ENCODE measurements at regions not wholly inside any gene's neighbourhood (a gene's known extent, or its start where the extent isn't known, plus 50 kb on each side); places are given as distances from the start of the nearest gene placed in this dataset.

DNA sequence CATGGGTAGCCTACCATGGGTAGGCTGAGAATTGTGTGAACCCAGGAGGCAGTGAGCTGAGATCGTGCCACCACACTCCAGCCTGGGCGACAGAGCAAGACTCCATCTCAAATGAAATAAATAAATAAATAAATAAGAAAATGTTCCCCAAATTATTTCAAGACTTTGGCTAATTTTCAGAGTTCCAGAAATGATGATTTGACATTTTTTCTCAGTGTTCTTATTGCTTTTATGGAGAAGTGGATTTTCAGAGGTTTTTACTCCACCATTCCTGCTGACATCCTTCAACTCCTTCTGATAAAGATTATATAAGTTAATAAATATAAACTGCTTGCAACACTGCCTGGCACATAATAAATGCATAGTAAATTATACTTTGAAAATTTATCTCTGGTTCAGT, 80.4 kb upstream of the PRKCQ start:
- no peak for DNase-seq (ENCODE audit: insufficient read length, low spot score)

DNA sequence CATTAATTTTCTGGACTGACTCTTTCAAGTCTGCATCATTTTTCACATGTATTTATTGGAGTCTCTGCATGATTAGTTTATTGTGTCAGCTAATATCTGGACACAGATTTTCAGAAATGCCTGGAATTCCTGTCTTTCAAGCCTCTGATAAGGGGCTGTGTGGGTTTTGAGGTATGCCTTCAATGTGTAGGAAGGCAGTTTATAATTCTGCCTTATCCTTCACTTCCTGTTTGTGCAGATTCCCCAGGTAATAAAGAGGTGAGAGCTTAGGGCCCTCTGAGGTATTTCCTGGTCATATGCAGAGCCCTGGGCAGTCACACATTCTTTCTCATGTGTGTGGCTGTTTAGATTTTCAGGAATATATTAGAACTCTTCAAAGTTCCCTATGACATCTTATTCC, 79.4 kb upstream of the PRKCQ start:
- DNase-seq (ENCODE audit: insufficient read length, low spot score) (no peak), FAIRE-seq (no peak)

More for the DNA sequence above, 80.4 kb upstream of the PRKCQ start:
- no peak for FAIRE-seq

DNA sequence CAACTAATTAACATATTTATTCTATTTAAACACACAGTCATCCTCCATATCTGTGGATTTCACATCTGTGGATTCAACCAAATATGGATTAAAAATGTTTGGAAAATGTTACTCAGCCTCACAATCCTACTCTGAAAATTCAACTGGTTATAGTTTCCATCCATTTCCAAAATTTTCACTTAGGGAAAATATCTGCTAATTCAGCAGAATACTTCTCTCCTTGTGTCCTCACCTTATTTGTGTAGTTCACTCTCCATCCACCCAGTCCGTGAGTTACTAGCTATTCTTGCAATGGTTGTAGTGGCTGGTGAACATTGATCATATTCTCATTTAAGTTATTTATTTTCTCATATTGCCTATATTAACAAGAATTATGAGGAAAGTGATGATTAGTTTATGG, 77.6 kb upstream of the PRKCQ start:
- FAIRE-seq: no peak
- no peak for DNase-seq (ENCODE audit: insufficient read length, low spot score)

DNA sequence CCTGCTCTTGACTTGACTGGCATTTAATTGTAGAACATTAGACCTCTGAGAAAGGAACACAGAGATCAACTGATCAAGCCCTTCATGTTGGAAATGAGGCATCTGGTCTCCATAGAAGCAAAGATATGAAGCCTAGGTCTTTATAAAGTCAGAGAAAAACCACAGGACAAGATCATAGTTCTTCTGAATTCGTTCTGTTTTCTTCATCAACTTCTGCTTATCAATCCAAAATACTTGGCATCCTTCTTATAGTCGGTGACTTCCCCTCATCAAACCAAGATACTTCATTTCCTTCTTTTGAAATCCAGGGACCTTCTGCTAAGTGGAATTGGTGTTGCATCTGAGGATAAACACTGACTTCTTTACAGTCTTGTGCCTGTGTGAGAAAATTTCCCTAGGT, 77.1 kb upstream of the PRKCQ start:
- FAIRE-seq: no peak
- DNase-seq (ENCODE audit: insufficient read length, low spot score): no peak

DNA sequence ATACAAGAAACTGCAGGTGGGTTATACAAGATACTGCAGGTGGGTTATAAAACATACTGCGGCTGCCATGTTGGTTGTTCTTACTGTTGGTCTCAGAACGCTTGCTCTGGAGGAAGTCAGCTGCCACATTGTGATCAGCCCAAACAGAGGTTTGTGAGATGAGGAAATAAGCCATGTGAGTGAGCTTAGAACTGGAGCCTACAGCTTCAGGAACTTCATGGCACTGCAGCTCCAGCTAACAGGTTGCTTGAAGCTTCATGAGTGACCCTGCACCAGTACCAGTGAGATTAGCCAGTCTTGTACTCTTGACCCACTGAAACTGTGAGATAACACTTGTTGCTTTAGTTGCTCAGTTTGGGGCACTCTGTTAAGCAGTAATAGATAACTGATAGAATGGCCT, 74.5 kb upstream of the PRKCQ start:
- no peak for FAIRE-seq
- DNase-seq (ENCODE audit: insufficient read length, low spot score): no peak

DNA sequence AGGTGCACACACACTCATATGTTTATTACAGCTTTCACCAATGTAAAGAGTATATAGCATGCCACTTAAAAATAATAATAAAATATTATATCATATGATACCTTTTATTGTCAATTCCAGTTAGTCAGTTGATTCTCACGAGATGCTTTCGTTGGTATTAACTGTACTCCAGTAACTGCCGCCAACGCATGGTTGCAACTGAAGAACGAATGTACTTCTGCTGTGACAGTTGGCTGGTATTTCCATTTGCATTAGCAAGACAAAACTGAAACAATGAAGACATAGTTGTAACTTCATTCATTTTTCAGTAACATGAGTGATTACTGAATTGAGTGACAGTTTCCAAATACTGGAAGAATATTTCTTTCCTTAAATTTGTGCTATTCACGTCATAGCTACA, 70.5 kb upstream of the PRKCQ start:
- no peak for FAIRE-seq
- no peak for DNase-seq (ENCODE audit: insufficient read length, low spot score)

DNA sequence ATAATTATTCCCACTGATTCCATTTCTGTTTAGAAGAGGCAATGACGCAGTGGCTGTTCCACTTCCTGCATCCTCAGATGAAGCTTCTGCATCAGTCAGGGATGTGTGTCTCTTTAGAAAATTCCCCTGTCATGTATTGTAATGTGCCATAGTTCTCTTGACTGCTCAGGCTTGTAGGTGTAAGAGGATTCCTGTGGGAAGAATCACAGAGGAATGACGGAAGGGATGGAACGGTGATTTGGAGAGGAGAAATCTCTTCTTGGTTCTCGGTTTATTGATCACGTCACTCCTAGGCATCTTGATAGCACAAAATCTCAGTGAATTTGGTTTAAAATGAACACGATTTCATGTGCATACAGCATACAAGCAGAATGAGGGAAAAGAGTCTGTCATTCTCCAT, 69.8 kb upstream of the PRKCQ start:
- no peak for FAIRE-seq
- no peak for DNase-seq (ENCODE audit: insufficient read length, low spot score)

DNA sequence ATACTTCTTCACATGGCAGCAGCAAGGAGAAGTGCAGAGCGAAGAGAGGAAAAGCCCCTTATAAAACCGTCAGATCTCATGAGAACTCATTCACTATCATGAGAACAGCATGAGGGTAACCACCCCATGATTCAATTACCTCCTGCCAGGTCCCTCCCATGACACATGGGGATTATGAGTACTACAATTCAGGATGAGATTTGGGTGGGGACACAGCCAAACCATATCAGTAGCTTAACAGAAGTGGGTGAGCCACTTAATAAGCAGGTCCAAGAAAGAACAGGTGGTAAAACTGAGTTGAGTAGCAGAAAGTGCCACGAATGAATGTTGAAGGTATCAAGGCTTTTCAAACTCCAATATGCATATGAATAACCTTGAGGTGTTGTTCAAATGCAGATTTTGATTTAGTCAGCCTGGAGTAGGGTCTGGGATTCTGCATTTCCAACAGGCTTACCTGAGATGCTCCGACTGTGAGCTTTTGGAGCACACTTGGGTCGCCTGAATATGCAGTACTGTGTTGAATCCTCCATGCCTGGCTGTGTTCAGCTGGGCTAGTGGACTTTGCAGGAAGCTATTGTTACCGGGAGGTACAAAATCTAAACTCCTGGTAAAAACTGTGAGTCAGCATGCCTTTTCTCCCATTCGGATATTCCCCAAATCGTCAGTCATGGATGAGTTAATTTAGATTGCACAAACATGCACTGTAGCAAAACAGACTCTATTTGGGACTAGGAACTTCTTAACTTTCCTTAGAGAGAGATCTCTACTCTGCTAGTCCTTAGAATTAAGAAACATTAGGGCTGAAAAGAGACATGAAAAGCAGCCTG, 69.0 kb upstream of the PRKCQ start:
- DNase-seq (ENCODE audit: insufficient read length, low spot score) (no peak), FAIRE-seq (no peak)

DNA sequence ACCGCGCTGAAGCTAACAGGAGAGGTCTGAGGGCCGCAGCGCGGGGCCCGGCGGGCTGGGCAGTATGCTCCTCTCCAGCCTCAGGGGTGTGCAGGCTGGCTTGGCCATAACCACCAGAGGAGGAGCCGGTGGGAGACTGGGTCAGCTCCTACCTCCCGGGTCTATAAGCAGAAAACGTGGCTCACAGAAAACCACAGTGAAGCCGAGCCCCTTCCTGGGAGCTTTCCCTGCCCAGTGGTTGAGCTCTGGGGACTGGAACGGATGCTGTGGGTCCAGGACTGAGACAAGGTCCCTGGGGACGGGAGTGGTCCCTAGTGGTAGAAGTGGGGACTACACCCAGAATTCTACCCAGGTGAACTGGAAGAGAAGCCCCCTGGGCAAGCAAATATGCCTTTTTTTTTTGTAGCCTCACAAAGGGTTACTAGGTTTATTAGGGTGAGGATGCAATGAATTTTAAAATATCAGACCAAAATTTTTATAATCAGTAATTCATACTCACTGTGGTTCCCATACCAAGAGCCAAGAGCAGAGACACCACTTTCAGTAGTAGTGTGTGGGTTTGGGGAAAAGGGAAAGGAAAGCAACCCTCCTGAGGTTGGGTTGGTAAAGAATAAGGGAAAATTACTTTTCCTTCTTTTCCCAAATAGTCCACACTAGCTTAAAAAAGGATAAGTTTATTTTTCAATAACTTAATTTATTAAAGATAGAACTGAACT, 67.9 kb upstream of the PRKCQ start:
- no peak for FAIRE-seq

DNA sequence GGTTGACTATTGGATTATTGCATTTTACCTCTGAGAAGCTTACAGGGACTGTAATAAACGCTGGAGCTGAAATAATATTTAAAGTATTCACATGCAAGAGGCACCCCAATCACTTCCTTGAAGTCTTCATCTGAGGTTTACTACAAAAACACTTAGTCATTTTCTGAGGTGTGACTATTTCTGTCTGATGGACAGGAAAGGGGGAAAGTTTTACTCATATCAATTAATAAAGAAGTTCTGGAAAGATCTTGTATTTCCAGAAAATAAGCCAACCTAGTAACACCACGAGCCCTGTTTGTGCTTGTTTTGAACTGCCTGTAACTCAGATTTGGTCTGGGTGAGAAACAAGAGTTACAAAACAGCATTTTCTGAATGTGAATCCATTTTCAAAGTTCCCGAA, 63.9 kb upstream of the PRKCQ start:
- no peak for FAIRE-seq
- DNase-seq (ENCODE audit: insufficient read length, low spot score): no peak

More for the DNA sequence above, 67.9 kb upstream of the PRKCQ start:
- DNase-seq (ENCODE audit: insufficient read length, low spot score): peak; percentile 56

DNA sequence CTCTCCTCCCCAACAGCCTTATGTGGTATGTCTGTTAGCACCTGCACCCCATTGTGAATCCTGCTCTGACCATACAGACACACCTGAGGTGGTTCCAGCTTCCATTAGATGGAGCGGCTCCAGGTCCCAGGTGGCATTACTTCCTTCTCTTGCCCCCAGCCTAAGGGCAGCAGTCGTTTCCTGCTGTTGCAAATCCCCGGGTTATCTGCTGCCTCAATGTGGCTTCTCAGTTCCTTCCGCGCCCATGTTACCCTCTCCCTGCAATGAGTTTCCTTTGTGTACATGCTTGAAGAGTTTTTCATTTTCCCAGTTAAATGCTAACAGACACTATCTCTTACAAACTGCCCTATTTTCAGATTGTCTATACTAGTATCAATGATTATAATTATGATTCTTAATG, 62.8 kb upstream of the PRKCQ start:
- FAIRE-seq (no peak), DNase-seq (ENCODE audit: insufficient read length, low spot score) (no peak)

DNA sequence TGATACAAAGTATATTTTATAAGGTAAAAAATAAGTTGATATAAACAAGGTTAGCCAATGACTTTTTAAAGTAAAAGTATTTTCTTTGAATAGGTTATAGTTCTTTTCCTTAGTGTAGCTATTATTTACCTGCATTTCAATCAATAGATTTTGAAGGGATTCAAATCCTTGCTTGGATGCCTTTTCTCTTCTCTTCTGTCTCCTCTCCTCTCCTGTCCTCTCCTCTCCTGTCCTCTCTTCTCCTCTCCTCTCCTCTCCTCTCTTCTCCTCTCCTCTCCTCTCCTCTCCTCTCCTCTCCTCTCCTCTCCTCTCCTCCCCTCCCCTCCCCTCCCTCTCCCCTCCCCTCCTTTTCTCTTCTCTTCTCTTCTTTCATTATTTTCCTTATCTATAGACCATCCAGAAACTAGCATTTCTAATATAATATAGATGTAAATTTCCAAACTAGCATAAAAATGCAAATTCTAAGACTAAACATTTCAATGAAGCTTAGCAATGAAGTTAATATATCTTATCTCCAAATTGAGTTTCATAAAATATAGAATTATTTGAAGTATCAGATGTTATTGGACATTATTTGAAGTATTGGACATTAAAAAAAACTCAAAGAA, 60.5 kb upstream of the PRKCQ start:
- FAIRE-seq (no peak), DNase-seq (ENCODE audit: insufficient read length, low spot score) (no peak)

DNA sequence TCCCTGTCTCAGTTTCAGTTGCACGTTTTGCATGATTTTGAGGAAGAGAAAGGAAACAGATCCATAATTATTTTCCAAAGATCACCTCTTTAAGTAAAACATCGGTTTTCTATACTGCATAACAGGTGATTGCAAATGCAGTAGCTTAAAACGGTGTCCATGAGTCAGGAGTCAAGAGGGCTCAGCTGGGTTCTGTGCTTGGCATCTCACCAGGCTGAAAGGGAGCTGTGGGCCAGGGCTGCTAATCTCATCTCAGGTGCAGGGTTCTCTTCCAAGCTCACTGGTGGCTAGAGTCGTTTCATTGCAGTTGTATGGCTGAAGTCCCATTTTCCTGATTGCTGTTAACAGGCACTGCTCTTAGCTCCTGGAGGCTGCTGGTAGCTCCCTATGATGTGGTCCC, 57.0 kb upstream of the PRKCQ start:
- FAIRE-seq: no peak

DNA sequence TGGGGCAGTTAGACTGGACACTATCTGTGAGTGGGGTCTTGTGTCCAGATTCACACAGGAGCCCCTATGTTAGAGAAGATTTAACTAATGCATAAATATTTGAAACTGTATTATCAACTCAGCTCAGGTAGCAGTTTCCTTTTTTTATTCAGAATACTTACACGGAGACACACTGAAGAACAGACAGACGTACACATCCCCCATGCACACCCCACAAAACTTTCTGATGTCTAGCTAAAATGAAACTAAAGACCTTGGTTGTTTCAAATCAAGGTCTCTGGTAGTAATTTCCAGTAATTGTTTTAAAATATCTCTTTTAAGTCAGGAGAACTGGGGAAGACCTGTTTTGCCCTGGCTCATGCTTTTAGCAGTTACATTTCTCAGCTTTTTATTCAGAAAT, 55.7 kb upstream of the PRKCQ start:
- DNase-seq (ENCODE audit: insufficient read length, low spot score) (no peak), FAIRE-seq (no peak)

More for the DNA sequence above, 57.0 kb upstream of the PRKCQ start:
- no peak for DNase-seq (ENCODE audit: insufficient read length, low spot score)
